Activated naive CD4-positive, alpha-beta T cell treated with anti-CD3 and anti-CD28 coated beads, Interleukin-2, amount 50 U/mL, for 24 hours (primary cell): ENCODE measurements at regions not wholly inside any gene's neighbourhood (a gene's known extent, or its start where the extent isn't known, plus 50 kb on each side); places are given as distances from the start of the nearest gene placed in this dataset.
A peak's percentile ranks its signal among the peaks of the same experiment; 100 is the strongest.

Experiments
- H3K27ac Mint-ChIP-seq: one replicate; pipeline ENCODE4 v1.8.0; 2021; ENCODE audit warnings: mild to moderate bottlenecking, mixed read lengths
- H3K27me3 Mint-ChIP-seq: one replicate; pipeline ENCODE4 v1.8.0; 2021; ENCODE audit warnings: mixed read lengths
- H3K36me3 Mint-ChIP-seq: one replicate; pipeline ENCODE4 v1.8.0; 2021; ENCODE audit warnings: mixed read lengths
- H3K4me1 Mint-ChIP-seq: one replicate; pipeline ENCODE4 v1.8.0; 2021; ENCODE audit warnings: mixed read lengths
- H3K4me3 Mint-ChIP-seq: one replicate; pipeline ENCODE4 v1.8.0; 2021; ENCODE audit warnings: mild to moderate bottlenecking, mixed read lengths
- H3K9me3 Mint-ChIP-seq: one replicate; pipeline ENCODE4 v1.8.0; 2021; ENCODE audit warnings: mixed read lengths

- Mint-ChIP-seq H3K4me1 (no peaks in the 10 kb centered on the region), H3K27me3 (peaks cover 14% of the 10 kb centered on the region), H3K4me3 (no peak overlapping the region), H3K36me3 (no peaks in the 10 kb centered on the region), H3K9me3 (no peaks in the 10 kb centered on the region), H3K27ac (no peak overlapping the region)
Observed at GRCh38 chr22:49139492-49140151, 688.1 kb downstream of the BRD1 start.

DNA sequence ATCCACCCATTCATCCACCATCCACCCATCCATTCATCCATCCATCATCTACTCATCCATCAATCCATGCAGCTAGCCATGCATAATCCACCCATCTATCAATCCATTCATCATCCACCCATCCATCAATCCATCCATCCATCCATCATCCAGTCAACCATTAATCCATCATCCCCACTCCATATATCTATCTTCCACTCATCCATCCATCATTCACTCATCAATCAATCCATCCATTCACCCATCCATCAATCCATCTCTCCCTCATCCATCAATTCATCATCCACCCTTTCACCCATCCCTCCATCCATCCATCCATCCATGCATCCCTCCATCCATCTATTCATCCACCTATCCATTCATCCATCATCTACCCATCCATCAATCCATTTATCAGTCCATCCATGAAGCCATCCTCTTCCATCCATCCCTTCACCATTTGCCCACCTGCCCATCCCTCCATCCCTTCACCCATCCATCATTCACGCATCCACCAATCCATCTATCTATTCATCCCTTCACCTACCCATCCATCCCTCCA, 689.4 kb downstream of the BRD1 start:
- H3K4me1 Mint-ChIP-seq: no peaks in the 10 kb centered on the region
- H3K4me3 Mint-ChIP-seq: no peak overlapping the region
- peaks cover 14% of the 10 kb centered on the region for H3K27me3 Mint-ChIP-seq
- H3K9me3 Mint-ChIP-seq: no peaks in the 10 kb centered on the region
- H3K36me3 Mint-ChIP-seq: no peaks in the 10 kb centered on the region
- H3K27ac Mint-ChIP-seq: no peak overlapping the region

- Mint-ChIP-seq H3K4me1 (no peaks in the 10 kb centered on the region), H3K36me3 (no peaks in the 10 kb centered on the region), H3K27me3 (peaks cover 19% of the 10 kb centered on the region), H3K9me3 (no peaks in the 10 kb centered on the region), H3K27ac (no peak overlapping the region), H3K4me3 (no peak overlapping the region)
Observed at GRCh38 chr22:49137206-49137840, 690.4 kb downstream of the BRD1 start.

DNA sequence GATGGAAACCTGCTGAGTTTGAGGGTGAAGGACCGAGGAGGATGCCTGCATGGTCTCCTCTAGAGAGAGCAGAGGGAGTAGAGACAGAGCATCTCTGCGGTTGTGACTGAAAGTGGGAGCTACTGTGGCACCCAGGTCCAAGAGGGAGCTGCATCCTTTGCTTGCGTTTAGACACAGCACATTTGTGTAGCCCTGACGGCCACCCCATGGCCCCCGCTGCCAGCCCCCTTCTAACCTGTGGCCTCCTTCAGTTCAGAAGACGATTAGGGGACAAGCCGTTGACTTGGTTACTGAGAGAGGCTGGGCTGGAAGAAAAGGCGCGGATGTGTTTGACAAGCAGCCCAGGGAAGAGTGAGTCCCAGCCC, 690.9 kb downstream of the BRD1 start:
- Mint-ChIP-seq H3K27ac (no peak overlapping the region), H3K4me1 (no peaks in the 10 kb centered on the region), H3K36me3 (no peaks in the 10 kb centered on the region), H3K4me3 (no peak overlapping the region), H3K9me3 (no peaks in the 10 kb centered on the region), H3K27me3 (peaks cover 18% of the 10 kb centered on the region)

GRCh38 chr22:49136041-49136815, 691.4 kb downstream of the BRD1 start:
- Mint-ChIP-seq H3K4me3 (no peak overlapping the region), H3K27me3 (peaks cover 16% of the 10 kb centered on the region), H3K36me3 (no peaks in the 10 kb centered on the region), H3K27ac (no peak overlapping the region), H3K9me3 (no peaks in the 10 kb centered on the region), H3K4me1 (no peaks in the 10 kb centered on the region)

DNA sequence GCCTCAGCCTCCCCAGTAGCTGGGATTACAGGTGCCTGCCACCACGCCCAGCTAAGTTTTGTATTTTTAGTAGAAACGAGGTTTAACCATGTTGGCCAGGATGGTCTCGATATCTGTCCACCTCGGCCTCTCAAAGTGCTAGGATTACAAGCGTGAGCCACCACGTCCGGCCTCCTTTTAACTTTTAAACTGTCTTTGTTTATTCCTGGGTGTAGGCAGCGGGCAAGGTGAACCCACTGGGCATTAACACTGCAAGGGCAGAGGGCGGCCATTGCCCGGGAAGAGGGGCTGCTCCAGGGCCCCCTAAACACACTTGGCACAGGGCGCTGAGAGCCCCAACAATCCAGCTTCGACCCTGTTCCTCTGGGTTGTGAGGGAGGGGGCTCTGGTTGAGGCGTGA, 693.6 kb downstream of the BRD1 start:
- H3K27me3 Mint-ChIP-seq: peaks cover 15% of the 10 kb centered on the region
- no peaks in the 10 kb centered on the region for H3K4me1 Mint-ChIP-seq
- H3K4me3 Mint-ChIP-seq: no peak overlapping the region
- no peak overlapping the region for H3K27ac Mint-ChIP-seq
- no peaks in the 10 kb centered on the region for H3K9me3 Mint-ChIP-seq
- H3K36me3 Mint-ChIP-seq: no peaks in the 10 kb centered on the region

DNA sequence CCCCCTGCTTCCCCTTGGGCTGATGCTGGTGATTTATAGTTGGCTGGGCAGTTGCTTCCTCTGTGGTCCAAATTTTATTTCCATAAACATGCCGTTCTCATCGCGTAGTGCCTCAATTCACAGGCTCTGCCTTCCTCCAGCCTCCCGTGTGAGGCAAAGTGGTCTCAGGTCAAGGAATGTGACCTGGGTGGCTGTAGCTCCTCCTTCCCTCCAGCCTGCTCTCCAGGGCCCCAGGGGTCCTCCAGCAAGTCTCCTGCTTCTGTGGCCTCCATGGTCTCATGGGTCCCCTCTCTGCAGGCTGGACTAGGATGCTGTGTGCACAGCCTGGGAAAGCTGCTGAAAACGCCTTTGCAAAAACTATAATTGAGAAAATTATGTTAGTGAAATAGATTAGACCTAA, 694.1 kb downstream of the BRD1 start:
- Mint-ChIP-seq H3K36me3 (no peaks in the 10 kb centered on the region), H3K27me3 (peaks cover 15% of the 10 kb centered on the region), H3K4me3 (no peak overlapping the region), H3K4me1 (no peaks in the 10 kb centered on the region), H3K27ac (no peak overlapping the region), H3K9me3 (no peaks in the 10 kb centered on the region)

DNA sequence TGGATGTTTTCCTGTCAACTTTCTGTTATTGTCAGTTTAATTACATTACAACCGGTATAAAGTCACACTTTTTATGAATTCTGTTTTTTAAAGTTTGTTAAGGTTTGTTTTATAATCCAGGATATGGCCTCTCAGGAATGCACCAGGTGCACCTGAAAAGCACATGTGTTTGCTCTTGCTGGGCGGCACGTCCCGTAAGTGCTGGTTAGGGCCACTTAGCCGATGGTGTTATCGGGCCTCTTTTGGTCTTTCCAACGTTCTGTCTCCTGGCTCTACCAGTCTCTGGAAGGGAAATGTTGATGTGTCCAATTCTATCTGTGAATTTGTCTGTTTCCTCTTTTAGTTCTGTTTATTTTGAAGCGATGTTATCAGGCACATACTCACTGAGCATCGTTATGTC, 695.7 kb downstream of the BRD1 start:
- Mint-ChIP-seq H3K4me1 (no peaks in the 10 kb centered on the region), H3K27ac (no peak overlapping the region), H3K4me3 (no peak overlapping the region), H3K27me3 (peaks cover 15% of the 10 kb centered on the region), H3K9me3 (no peaks in the 10 kb centered on the region), H3K36me3 (no peaks in the 10 kb centered on the region)

- Mint-ChIP-seq H3K27me3 (peaks cover 10% of the 10 kb centered on the region), H3K27ac (no peak overlapping the region), H3K4me3 (no peak overlapping the region), H3K36me3 (no peaks in the 10 kb centered on the region), H3K9me3 (no peaks in the 10 kb centered on the region), H3K4me1 (no peaks in the 10 kb centered on the region)
Observed at GRCh38 chr22:49129736-49130135, 697.9 kb downstream of the BRD1 start.

DNA sequence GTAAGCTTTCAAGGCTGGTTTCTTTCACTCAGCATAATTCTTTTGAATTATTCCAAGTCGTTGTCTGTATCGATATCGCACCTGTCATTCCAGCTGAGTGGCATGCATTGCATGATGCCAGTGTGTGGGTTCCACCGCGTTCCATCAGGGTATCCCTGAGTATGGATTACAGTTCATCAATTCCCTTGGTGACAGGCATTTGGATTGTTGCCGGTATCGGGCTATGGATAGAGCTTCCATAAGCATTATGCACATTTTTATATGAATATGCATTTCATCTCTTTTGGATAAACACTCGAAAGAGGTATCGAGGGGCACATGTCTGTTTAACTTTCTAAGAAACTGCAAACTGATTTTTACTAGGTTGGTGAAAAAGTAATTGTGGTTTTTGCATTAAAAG, 698.8 kb downstream of the BRD1 start:
- H3K4me3 Mint-ChIP-seq: no peak overlapping the region
- H3K36me3 Mint-ChIP-seq: no peaks in the 10 kb centered on the region
- peaks cover 9% of the 10 kb centered on the region for H3K27me3 Mint-ChIP-seq
- no peaks in the 10 kb centered on the region for H3K9me3 Mint-ChIP-seq
- no peak overlapping the region for H3K27ac Mint-ChIP-seq
- no peaks in the 10 kb centered on the region for H3K4me1 Mint-ChIP-seq

DNA sequence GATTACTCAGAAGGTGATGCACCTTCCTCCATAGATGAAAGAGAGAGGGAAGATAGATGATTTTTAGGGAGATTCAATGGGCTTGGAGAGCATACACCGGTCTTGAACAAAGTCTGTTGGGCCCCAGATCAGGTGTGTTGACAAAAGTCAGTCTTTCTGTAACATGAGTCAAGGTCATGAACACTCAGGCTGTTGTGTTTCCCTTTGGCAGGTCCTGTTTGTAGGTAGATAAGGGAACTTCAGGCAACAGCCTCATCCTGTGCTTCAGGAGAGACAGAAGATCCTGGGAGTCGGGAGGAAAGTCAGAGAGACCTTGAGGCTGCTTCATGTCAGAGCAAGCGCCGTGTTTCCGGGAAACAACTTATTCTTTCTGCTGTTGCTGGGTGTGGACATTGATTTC, 703.1 kb downstream of the BRD1 start:
- Mint-ChIP-seq H3K27me3 (peaks cover 7% of the 10 kb centered on the region), H3K27ac (no peak overlapping the region), H3K36me3 (no peaks in the 10 kb centered on the region), H3K4me3 (no peak overlapping the region), H3K9me3 (no peaks in the 10 kb centered on the region), H3K4me1 (no peaks in the 10 kb centered on the region)

DNA sequence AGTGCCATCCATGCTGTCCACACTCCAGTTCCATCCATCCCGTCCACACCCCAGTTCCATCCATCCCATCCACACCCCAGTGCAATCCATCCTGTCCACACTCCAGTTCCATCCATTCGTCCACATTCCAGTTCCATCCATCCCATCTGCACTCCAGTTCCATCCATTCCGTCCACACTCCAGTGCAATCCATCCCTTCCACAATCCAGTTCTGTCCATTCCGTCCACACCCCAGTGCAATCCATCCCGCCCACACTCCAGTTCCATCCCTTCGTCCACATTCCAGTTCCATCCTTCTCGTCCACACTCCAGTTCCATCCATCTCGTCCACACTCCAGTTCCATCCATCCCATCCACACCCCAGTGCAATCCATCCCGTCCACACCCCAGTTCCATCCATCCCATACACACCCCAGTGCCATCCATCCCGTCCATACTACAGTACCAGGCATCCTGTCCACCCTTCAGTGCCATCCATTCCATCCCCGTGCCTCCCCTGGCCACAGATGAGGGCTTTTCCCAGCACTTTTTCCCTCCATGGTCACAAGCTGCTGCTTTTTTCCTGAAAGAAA, 704.0 kb downstream of the BRD1 start:
- no peak overlapping the region for H3K4me3 Mint-ChIP-seq
- H3K27ac Mint-ChIP-seq: peak overlapping the region; percentile 52
- no peaks in the 10 kb centered on the region for H3K4me1 Mint-ChIP-seq
- H3K27me3 Mint-ChIP-seq: peaks cover 7% of the 10 kb centered on the region
- H3K36me3 Mint-ChIP-seq: no peaks in the 10 kb centered on the region
- H3K9me3 Mint-ChIP-seq: no peaks in the 10 kb centered on the region

DNA sequence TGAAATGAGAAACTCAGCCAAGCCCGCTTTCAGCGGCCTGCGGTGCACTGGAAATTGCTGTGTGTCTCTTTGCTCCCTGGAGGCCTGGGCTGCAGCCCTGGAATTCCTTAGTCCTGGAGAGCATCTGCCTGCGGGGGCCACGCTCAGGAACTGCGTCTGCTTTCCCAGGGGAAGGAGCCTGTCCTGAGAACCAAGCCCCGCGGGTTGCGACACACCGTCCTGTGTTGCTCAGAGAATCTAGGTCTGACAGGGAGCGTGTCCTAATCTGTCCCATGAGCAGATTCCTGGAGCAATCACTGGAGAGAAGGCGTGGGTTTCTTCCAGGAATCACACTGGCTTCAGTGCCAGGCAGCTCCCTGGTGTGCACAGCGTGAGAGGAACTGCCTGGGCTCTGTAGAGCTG, 708.1 kb downstream of the BRD1 start:
- H3K4me3 Mint-ChIP-seq: no peak overlapping the region

GRCh38 chr22:49118065-49118464, 709.6 kb downstream of the BRD1 start:
- no peaks in the 10 kb centered on the region for H3K9me3 Mint-ChIP-seq
- H3K36me3 Mint-ChIP-seq: no peaks in the 10 kb centered on the region

More for the DNA sequence above, 708.1 kb downstream of the BRD1 start:
- no peaks in the 10 kb centered on the region for H3K9me3 Mint-ChIP-seq
- H3K27me3 Mint-ChIP-seq: peaks cover 7% of the 10 kb centered on the region
- no peaks in the 10 kb centered on the region for H3K36me3 Mint-ChIP-seq
- H3K27ac Mint-ChIP-seq: no peak overlapping the region
- no peaks in the 10 kb centered on the region for H3K4me1 Mint-ChIP-seq

GRCh38 chr22:49117486-49117885, 710.2 kb downstream of the BRD1 start:
- no peaks in the 10 kb centered on the region for H3K27me3 Mint-ChIP-seq

More at GRCh38 chr22:49118065-49118464, 709.6 kb downstream of the BRD1 start:
- Mint-ChIP-seq H3K27me3 (peaks cover 1% of the 10 kb centered on the region), H3K27ac (no peak overlapping the region), H3K4me3 (no peak overlapping the region), H3K4me1 (no peaks in the 10 kb centered on the region)

More at GRCh38 chr22:49117486-49117885, 710.2 kb downstream of the BRD1 start:
- no peaks in the 10 kb centered on the region for H3K36me3 Mint-ChIP-seq
- no peak overlapping the region for H3K4me3 Mint-ChIP-seq
- H3K4me1 Mint-ChIP-seq: no peaks in the 10 kb centered on the region
- no peak overlapping the region for H3K27ac Mint-ChIP-seq
- no peaks in the 10 kb centered on the region for H3K9me3 Mint-ChIP-seq
